DMS79 (cell line): ENCODE measurements at regions not wholly inside any gene's neighbourhood (a gene's known extent, or its start where the extent isn't known, plus 50 kb on each side); places are given as distances from the start of the nearest gene placed in this dataset.

Source experiments
- DNase-seq: peaks from one replicate; lab custom pipeline; 2025; lab: John Stamatoyannopoulos, UW

DNA sequence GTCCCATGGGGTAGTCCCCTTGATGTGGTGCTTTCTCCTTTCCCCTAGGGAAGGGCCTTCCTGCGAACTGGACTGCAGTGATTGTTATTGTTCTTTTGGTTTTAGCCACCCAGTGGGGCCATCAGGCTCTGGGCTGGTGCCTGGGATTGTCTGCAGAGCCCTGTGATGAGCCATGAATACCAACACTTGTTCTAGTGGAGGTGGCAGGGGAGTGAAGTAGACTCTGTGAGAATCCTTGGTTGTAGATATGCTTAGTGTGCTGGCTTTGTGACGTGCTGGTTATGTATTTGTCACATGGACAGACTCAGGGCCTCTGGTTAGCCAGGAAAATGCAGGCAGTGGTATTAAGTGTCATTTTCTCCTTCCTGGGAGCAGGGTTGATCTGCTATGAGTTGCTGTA is 51.8 kb upstream of the NDUFB4 start:
- no peak for DNase-seq

DNA sequence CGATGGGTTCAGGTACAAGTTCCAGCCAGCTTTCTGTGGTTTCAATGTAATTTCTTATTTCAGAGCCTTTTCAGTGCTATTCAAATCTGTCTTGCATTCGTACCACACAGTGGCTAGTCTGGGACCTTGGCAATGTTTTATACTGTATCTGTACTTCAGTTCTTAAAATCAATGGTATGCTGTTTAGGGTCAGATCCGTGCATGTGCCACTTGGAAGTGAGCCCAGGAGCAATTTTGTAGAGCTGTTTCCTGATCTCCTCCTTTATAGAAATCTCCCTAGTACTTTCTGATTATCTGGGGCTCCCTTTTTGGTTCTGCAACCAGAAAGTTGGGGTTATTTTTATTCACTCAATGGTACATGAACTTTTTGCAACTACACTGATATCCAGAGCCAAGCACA is 59.5 kb upstream of the NDUFB4 start:
- DNase-seq, result no peak

GRCh38 chr3:120532969-120533368 is 63.2 kb upstream of the NDUFB4 start:
- no peak for DNase-seq

DNA sequence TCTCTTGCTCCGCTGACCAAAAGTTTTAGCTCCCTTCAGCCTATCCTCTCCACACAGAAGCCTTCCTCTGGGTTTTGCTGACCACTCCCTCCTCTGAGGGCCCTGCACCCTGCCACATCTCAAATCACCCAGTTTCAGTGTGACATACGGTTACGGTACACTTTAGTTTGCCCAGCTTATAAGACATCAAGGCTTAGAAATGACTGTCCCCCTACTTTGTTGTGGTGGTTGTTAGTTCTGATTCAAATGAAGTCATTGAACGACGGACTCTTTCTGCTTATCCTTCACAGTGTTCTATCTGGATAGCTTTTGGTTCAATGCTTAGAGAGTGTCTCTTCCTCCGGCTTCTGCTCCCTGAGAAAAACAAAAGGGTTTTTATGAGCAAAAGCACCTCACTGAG is 68.0 kb upstream of the NDUFB4 start:
- no peak for DNase-seq

DNA sequence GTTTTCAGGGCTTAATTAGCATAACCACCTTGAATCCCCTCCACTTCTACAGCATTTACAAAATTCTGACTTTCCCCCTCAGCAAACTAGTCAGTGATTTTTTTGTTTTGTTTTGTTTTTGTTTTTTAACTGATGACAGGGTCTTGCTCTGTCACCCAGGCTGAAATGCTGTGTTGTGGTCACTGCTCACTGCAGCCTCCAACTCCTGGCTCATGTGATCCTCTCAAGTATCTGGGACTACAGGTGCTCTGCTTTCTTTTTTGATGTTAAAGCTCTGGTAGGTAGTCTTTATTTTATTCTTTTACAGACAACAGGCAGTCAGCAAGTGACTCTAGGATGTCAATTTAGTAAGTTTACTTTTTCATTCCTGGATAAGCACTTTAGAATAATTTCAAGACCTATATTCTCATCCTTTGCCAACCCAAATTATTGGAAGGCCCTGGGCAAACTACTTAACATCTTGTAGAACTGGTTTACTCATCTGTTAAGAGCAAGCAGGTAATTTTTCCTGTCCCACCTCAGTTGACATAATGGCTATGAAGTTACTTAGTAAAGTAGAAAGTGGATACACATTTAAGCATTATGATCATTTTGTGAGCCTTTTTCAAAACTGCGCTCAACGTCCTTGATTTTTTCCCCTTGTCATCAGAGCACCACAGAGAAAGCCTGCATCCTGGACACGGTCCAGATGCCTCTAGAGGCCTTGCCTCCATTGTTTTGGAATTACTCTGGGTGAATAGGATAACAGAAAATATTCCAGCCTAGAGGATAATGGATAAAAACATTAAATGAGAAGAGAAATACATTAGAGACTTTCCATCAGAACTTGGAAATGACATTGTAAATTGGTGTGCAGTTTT is 69.9 kb upstream of the NDUFB4 start:
- peak; percentile 85 for DNase-seq

DNA sequence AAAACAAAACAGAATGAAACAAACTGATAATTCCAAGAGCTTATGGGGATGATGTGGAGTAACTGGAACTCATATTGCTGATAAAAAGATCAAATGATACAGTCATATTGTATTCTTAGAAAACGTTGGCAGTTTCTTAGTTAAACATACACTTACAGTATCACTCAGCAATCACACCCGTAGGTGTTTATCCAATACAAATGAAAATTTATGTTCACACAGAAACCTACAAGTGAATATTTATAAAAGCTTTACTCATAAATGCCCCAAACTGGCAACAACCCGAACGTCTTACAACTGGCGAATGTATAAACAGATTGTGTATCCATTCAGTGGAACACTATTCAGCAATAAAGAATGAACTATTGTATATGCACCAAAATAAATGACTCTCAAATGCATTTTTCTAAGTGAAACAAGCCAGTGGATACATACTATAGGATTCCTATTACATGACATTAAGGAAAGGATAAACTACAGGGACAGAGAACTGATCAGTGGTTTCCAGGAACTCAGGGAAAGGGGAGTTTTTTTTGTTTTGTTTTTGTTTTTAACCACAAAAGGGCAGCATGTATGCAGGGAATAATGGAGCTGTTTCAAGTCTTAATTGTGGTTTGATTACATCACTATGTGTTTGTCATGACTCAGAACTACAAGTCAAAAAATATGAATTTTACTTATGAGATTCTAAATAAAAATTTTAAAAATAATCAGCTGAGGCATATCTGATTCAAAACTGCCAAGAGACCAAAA is 71.8 kb upstream of the NDUFB4 start:
- no peak for DNase-seq

- no peak for DNase-seq
These were observed 65.3 kb upstream of the FSTL1 start for GRCh38 chr3:120516136-120516535.

DNA sequence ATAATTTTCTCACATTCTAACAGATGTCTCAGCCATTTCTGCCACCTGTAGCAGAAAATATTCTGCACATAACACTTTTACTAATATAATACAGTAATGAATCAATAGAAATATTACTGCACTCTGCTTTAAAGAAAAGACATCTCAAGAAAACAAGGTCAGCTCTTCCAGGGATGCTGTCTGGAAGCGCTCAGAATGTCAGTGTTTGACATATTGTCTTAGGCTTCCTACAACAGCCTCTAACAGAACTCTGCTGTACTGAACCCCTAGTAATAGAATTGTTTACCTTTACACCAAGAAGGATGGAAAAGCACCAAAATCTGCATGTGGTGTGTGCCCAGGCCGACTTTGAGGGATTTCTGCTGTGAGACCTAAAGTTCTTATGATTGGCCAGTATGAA is 61.9 kb upstream of the FSTL1 start:
- DNase-seq, result no peak

- DNase-seq, result peak; percentile 6
These were observed 56.3 kb upstream of the FSTL1 start for GRCh38 chr3:120506828-120507774.

- peak; percentile 84 for DNase-seq
These were observed 55.5 kb upstream of the FSTL1 start for GRCh38 chr3:120506076-120506827.

- no peak for DNase-seq
These were observed 53.2 kb upstream of the FSTL1 start for GRCh38 chr3:120503727-120504616.

GRCh38 chr3:120502116-120502515 is 51.3 kb upstream of the FSTL1 start:
- no peak for DNase-seq
